Tibial nerve (tissue), 4 donors: ENCODE measurements at regions not wholly inside any gene's neighbourhood (a gene's known extent, or its start where the extent isn't known, plus 50 kb on each side); places are given as distances from the start of the nearest gene placed in this dataset.

Experiments
- DNase-seq, 2 donors: peaks; one replicate each; pipeline ENCODE4 v3.0.0-alpha.2; 2019; ENCODE audit warnings: low spot score in 2 of 2
- H3K27ac ChIP-seq, 4 donors: fragments of 200-600 bp; sonication (generic) in 3 of 4; one replicate each; pipeline ENCODE4 v1.5.1; 2017 to 2019; ENCODE audit warnings: mild to moderate bottlenecking in 1 of 4
- H3K27me3 ChIP-seq, 2 donors: fragments of 200-600 bp; sonication (generic) in 1 of 2; one replicate each; pipeline versions ENCODE4 v1.5.1 to v1.6.0; 2017 to 2019
- H3K36me3 ChIP-seq, 3 donors: fragments of 200-600 bp; sonication (generic); one replicate each; pipeline ENCODE4 v1.5.1; 2018 to 2019
- H3K4me1 ChIP-seq, 4 donors: fragments of 200-600 bp; sonication (generic) in 3 of 4; one replicate each; pipeline ENCODE4 v1.5.1; 2017 to 2019
- H3K4me3 ChIP-seq, 4 donors: fragments of 200-600 bp; sonication (generic) in 3 of 4; one replicate each; pipeline ENCODE4 v1.5.1; 2017 to 2019; ENCODE audit warnings: mild to moderate bottlenecking in 1 of 4, moderate library complexity in 1 of 4
- H3K9me3 ChIP-seq, 4 donors: fragments of 200-600 bp; sonication (generic) in 3 of 4; one replicate each; pipeline ENCODE4 v1.5.1; 2017 to 2019
- EP300 ChIP-seq, 2 donors: sonication (generic); formaldehyde crosslinking; IDR thresholded peaks; one replicate each; pipeline ENCODE4 v1.6.1; 2017; ENCODE audit warnings: antibody characterized with exemption in 2 of 2, mild to moderate bottlenecking in 1 of 2
- POLR2A ChIP-seq, 2 donors: fragments of 450-650 bp; IDR thresholded peaks; one replicate each; pipeline ENCODE4 v1.6.1; 2017; ENCODE audit warnings: antibody characterized with exemption in 2 of 2, mild to moderate bottlenecking in 2 of 2, moderate library complexity in 2 of 2
- WGBS, 2 donors: methylation state at CpG; one replicate each; pipeline ENCODE4 v1.1.5; 2018; 5-methylcytosine and 5-hydroxymethylcytosine counted together
- TF ChIP-seq, protein P1 (sequence below), 5 experiments: fragments of 200-600 bp in 3 of 5; fragments of 450-650 bp in 2 of 5; sonication (generic) in 3 of 5; IDR thresholded peaks; one replicate each; pipeline ENCODE4 v1.5.1; 2016 to 2019; ENCODE audit warnings: antibody characterized with exemption in 5 of 5, mild to moderate bottlenecking in 3 of 5, moderate library complexity in 2 of 5

DNA sequence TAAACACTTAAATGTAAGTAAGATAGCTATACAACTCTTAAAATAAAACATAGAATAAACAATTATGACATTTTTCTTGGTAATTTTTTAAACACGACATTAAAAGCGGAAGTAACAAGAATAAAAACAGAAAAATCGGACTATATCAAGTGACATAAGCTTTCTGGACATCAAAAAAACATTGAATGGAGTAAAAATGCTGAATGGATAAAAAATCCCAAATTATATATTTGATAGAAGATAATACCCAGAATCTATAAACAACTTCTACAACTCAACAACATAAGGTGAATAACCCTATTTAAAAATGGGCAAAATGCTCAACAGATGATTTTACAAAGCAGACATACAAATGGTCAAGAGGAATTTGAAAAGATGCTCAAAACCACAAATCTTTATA lies 1866.5 kb downstream of the TP53TG3F start:
- Histone ChIP-seq H3K4me3 (no peak overlapping the region), H3K27me3 (no peaks in the 10 kb centered on the region), H3K4me1 (no peaks in the 10 kb centered on the region), H3K27ac (no peak overlapping the region), H3K36me3 (no peaks in the 10 kb centered on the region), H3K9me3 (peaks cover 0 to 11% (median 0%) of the 10 kb centered on the region in 4 donors)
- TF ChIP-seq, protein P1, sequence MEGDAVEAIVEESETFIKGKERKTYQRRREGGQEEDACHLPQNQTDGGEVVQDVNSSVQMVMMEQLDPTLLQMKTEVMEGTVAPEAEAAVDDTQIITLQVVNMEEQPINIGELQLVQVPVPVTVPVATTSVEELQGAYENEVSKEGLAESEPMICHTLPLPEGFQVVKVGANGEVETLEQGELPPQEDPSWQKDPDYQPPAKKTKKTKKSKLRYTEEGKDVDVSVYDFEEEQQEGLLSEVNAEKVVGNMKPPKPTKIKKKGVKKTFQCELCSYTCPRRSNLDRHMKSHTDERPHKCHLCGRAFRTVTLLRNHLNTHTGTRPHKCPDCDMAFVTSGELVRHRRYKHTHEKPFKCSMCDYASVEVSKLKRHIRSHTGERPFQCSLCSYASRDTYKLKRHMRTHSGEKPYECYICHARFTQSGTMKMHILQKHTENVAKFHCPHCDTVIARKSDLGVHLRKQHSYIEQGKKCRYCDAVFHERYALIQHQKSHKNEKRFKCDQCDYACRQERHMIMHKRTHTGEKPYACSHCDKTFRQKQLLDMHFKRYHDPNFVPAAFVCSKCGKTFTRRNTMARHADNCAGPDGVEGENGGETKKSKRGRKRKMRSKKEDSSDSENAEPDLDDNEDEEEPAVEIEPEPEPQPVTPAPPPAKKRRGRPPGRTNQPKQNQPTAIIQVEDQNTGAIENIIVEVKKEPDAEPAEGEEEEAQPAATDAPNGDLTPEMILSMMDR (IDR thresholded peaks at IDR 0.05) = no peak
- no peak for TF ChIP-seq EP300 (IDR thresholded peaks at IDR 0.05)
- TF ChIP-seq POLR2A (IDR thresholded peaks at IDR 0.05) = no peak
- WGBS, 2 donors = 61 to 76% methylated on average over 3 of the region's 3 CpGs
- no peak for DNase-seq

DNA sequence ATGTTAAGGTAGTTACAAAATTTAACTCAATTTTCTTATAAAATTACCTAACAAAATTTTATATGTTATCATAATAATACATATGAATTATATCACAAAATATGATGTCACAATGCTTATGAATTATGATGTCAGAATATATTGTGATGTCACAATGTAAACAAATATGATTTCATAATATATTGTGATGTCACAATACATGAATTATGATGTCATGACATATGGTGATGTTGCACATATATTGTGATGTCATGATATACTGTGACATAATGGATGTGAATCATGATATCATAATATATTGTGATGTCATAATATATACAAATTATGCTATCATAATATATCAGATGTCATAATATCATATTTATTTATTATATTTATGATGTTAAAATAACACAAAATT lies 1879.9 kb downstream of the TP53TG3F start:
- no peaks in the 10 kb centered on the region for H3K4me1 ChIP-seq
- no peak overlapping the region for H3K27ac ChIP-seq
- DNase-seq = no peak
- peaks cover 0 to 20% (median 3%) of the 10 kb centered on the region in 4 donors for H3K9me3 ChIP-seq
- H3K27me3 ChIP-seq = no peaks in the 10 kb centered on the region
- no peaks in the 10 kb centered on the region for H3K36me3 ChIP-seq
- no peak overlapping the region for H3K4me3 ChIP-seq
- TF ChIP-seq EP300 (IDR thresholded peaks at IDR 0.05) (no peak), POLR2A (IDR thresholded peaks at IDR 0.05) (no peak)
- TF ChIP-seq, protein P1 (IDR thresholded peaks at IDR 0.05) = no peak

- H3K27me3 ChIP-seq = no peaks in the 10 kb centered on the region
- H3K36me3 ChIP-seq = no peaks in the 10 kb centered on the region
- H3K4me1 ChIP-seq = no peaks in the 10 kb centered on the region
- WGBS, 2 donors = 40 to 48% methylated on average over 4 of the region's 4 CpGs
- H3K9me3 ChIP-seq = peaks cover 0 to 33% (median 5%) of the 10 kb centered on the region in 4 donors
- DNase-seq = no peak
- TF ChIP-seq EP300 (IDR thresholded peaks at IDR 0.05) (no peak), POLR2A (IDR thresholded peaks at IDR 0.05) (no peak)
- TF ChIP-seq, protein P1 (IDR thresholded peaks at IDR 0.05) = no peak
- H3K27ac ChIP-seq = no peak overlapping the region
- no peak overlapping the region for H3K4me3 ChIP-seq
Observed at GRCh38 chr16:35342012-35342411, 1882.6 kb downstream of the TP53TG3F start.

- no peak for DNase-seq
- 72 to 75% methylated on average over 40 to 41 of the region's 41 CpGs for WGBS, 2 donors
Observed at GRCh38 chr16:35344012-35344762, 1884.8 kb downstream of the TP53TG3F start.

GRCh38 chr16:35352431-35352830 lies 1893.0 kb downstream of the TP53TG3F start:
- TF ChIP-seq, protein P1 (IDR thresholded peaks at IDR 0.05) = no peak
- TF ChIP-seq EP300 (IDR thresholded peaks at IDR 0.05) = no peak
- no peak for TF ChIP-seq POLR2A (IDR thresholded peaks at IDR 0.05)
- no peak overlapping the region for H3K4me3 ChIP-seq
- 58 to 64% methylated on average over 12 to 28 of the region's 29 CpGs for WGBS, 2 donors
- peaks cover 0 to 8% (median 0%) of the 10 kb centered on the region in 4 donors for H3K9me3 ChIP-seq
- no peaks in the 10 kb centered on the region for H3K36me3 ChIP-seq
- no peak overlapping the region for H3K27ac ChIP-seq
- H3K27me3 ChIP-seq = no peaks in the 10 kb centered on the region
- H3K4me1 ChIP-seq = no peaks in the 10 kb centered on the region
- no peak for DNase-seq

More at GRCh38 chr16:35344012-35344762, 1884.8 kb downstream of the TP53TG3F start:
- Histone ChIP-seq H3K36me3 (no peaks in the 10 kb centered on the region), H3K27me3 (no peaks in the 10 kb centered on the region), H3K27ac (no peak overlapping the region), H3K4me3 (no peak overlapping the region), H3K9me3 (peaks cover 0 to 23% (median 2%) of the 10 kb centered on the region in 4 donors), H3K4me1 (no peaks in the 10 kb centered on the region)
- TF ChIP-seq POLR2A (IDR thresholded peaks at IDR 0.05) = no peak
- TF ChIP-seq, protein P1 (IDR thresholded peaks at IDR 0.05) = no peak
